SK-N-MC (cell line): ENCODE measurements at regions not wholly inside any gene's neighbourhood (a gene's known extent, or its start where the extent isn't known, plus 50 kb on each side); places are given as distances from the start of the nearest gene placed in this dataset.

ENCODE experiments used
- EZH2 ChIP-seq: fragments of 200-600 bp; sonication (generic); IDR thresholded peaks from one replicate; pipeline ENCODE4 v1.6.1; 2017; ENCODE audit warnings: antibody characterized with exemption
- POLR2AphosphoS5 ChIP-seq: IDR thresholded peaks from 2 replicates; pipeline ENCODE4 v1.6.1; 2012; ENCODE audit warnings: mild to moderate bottlenecking, low read depth, low read length, borderline replicate concordance

- no peak for TF ChIP-seq POLR2AphosphoS5
- TF ChIP-seq EZH2 = no peak
Observed at GRCh38 chr21:27772816-27773215, 805.9 kb upstream of the ADAMTS5 start.
